ENCODE measurements at regions not wholly inside any gene's neighbourhood (a gene's known extent, or its start where the extent isn't known, plus 50 kb on each side); places are given as distances from the start of the nearest gene placed in this dataset.

GRCh38 chr3:182469086-182469485 is 324.2 kb upstream of the ATP11B start:
- TF ChIP-seq EZH2 (IDR thresholded peaks at IDR 0.05; ENCODE audit: insufficient read depth, poor library complexity, severe bottlenecking) (no peak), EZH2phosphoT487 (IDR thresholded peaks at IDR 0.05; ENCODE audit: insufficient read depth, low read depth) (no peak)

Measured in GM23248 (cell line).